ENCODE measurements at regions not wholly inside any gene's neighbourhood (a gene's known extent, or its start where the extent isn't known, plus 50 kb on each side); places are given as distances from the start of the nearest gene placed in this dataset.

DNA sequence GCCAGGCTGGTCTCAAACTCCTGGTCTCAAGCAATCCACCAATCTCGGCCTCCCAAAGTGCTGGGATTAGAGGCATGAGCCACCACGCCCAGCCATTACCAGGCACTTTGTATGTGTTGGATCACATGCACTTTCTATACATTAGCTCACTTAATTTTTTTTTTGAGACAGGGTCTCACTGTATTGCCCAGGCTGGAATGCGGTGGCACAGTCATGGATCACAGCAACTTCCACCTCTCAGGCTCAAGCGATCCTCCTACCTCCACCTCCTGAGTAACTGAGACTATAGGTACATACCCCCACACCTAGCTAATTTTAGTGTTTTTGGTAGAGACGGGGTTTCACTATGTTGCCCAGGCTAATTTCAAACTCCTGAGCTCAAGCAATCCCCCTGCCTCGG lies 203.0 kb upstream of the MYL2 start:
- TF ChIP-seq, protein P1, sequence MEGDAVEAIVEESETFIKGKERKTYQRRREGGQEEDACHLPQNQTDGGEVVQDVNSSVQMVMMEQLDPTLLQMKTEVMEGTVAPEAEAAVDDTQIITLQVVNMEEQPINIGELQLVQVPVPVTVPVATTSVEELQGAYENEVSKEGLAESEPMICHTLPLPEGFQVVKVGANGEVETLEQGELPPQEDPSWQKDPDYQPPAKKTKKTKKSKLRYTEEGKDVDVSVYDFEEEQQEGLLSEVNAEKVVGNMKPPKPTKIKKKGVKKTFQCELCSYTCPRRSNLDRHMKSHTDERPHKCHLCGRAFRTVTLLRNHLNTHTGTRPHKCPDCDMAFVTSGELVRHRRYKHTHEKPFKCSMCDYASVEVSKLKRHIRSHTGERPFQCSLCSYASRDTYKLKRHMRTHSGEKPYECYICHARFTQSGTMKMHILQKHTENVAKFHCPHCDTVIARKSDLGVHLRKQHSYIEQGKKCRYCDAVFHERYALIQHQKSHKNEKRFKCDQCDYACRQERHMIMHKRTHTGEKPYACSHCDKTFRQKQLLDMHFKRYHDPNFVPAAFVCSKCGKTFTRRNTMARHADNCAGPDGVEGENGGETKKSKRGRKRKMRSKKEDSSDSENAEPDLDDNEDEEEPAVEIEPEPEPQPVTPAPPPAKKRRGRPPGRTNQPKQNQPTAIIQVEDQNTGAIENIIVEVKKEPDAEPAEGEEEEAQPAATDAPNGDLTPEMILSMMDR (IDR thresholded peaks at IDR 0.05): no peak
- TF ChIP-seq EP300 (IDR thresholded peaks at IDR 0.05): no peak
- no peak for TF ChIP-seq POLR2A (IDR thresholded peaks at IDR 0.05)
